ENCODE measurements at regions not wholly inside any gene's neighbourhood (a gene's known extent, or its start where the extent isn't known, plus 50 kb on each side); places are given as distances from the start of the nearest gene placed in this dataset.

- ATAC-seq (ENCODE audit: low read depth) = no peak
- intact Hi-C loops (cut with micrococcal nuclease) = no loop called here
- Histone ChIP-seq H3K9ac (ENCODE audit: low read length) (no peak overlapping the region), H4K20me1 (ENCODE audit: control insufficient read depth, insufficient read depth, low read length, poor library complexity, severe bottlenecking) (no peaks in the 10 kb centered on the region), H3K36me3 (replicated peaks in 1 of 2; ENCODE audit: control extremely low read depth in 1 of 2, control insufficient read depth in 1 of 2, extremely low read depth in 1 of 2, insufficient read depth in 2 of 2, low read length in 1 of 2) (no peaks in the 10 kb centered on the region), H2AFZ (ENCODE audit: insufficient read depth, low read depth, low read length, poor library complexity, severe bottlenecking) (no peak overlapping the region), H3K79me2 (ENCODE audit: control insufficient read depth, insufficient read depth, low read length) (no peaks in the 10 kb centered on the region), H3K27me3 (replicated peaks in 1 of 4; ENCODE audit: control extremely low read depth in 1 of 4, control insufficient read depth in 3 of 4, insufficient read depth in 4 of 4, low read length in 3 of 4) (peaks cover 0 to 35% (median 16%) of the 10 kb centered on the region in 4 experiments), H3K27ac (ENCODE audit: low read length in 2 of 2) (no peak overlapping the region), H3K4me2 (replicated peaks; ENCODE audit: low read depth, low read length, poor library complexity, severe bottlenecking) (no peak overlapping the region), H3K4me3 (ENCODE audit: control extremely low read depth in 1 of 5, extremely low read depth in 1 of 5, insufficient read depth in 1 of 5, low read depth in 2 of 5, low read length in 4 of 5) (no peak overlapping the region), H3K9me3 (ENCODE audit: control extremely low read depth in 1 of 3, control insufficient read depth in 2 of 3, insufficient read depth in 1 of 3, low read length in 2 of 3) (peaks cover 0 to 14% (median 5%) of the 10 kb centered on the region in 3 donors), H3K4me1 (ENCODE audit: control insufficient read depth in 2 of 2, insufficient read depth in 2 of 2, low read length in 2 of 2) (no peaks in the 10 kb centered on the region)
- Mint-ChIP-seq H3K4me1 (no peaks in the 10 kb centered on the region), H3K27me3 (peaks cover 63% of the 10 kb centered on the region), H3K27ac (no peak overlapping the region), H3K4me3 (no peak overlapping the region), H3K9me3 (ENCODE audit: insufficient read depth) (no peaks in the 10 kb centered on the region)
- POLR2A ChIA-PET = no interaction called here
- WGBS (ENCODE audit: insufficient coverage) = 90% methylated on average over 2 of the region's 2 CpGs
- CTCF ChIA-PET = no interaction called here
- DNase-seq = no peak
- no peak for TF ChIP-seq EZH2 (IDR thresholded peaks at IDR 0.05; ENCODE audit: borderline replicate concordance, insufficient read depth, low read depth, low read length, poor library complexity, severe bottlenecking)
- TF ChIP-seq, protein P1, sequence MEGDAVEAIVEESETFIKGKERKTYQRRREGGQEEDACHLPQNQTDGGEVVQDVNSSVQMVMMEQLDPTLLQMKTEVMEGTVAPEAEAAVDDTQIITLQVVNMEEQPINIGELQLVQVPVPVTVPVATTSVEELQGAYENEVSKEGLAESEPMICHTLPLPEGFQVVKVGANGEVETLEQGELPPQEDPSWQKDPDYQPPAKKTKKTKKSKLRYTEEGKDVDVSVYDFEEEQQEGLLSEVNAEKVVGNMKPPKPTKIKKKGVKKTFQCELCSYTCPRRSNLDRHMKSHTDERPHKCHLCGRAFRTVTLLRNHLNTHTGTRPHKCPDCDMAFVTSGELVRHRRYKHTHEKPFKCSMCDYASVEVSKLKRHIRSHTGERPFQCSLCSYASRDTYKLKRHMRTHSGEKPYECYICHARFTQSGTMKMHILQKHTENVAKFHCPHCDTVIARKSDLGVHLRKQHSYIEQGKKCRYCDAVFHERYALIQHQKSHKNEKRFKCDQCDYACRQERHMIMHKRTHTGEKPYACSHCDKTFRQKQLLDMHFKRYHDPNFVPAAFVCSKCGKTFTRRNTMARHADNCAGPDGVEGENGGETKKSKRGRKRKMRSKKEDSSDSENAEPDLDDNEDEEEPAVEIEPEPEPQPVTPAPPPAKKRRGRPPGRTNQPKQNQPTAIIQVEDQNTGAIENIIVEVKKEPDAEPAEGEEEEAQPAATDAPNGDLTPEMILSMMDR (IDR thresholded peaks at IDR 0.05) = no peak
Measured at GRCh38 chr20:37630166-37630565, 63.7 kb upstream of the CTNNBL1 start.

DNA sequence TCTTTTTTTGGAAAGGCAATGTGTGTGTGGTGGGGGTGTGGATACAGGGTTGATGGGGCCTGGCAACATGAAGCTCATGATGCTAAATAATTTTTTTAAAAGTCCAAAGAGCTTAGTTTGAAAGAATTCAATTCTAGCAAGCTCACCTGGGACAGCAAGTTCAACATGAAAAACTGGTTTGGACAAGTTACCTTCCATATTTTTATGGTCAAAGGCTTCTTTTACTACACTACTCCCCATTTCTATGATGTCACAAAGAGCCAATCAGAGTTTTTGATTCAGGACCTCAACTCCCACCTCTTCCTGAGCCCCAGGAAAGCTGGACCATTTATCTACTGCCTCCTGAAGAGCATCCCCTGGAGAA, 66.1 kb upstream of the CTNNBL1 start:
- Histone ChIP-seq H3K4me3 (ENCODE audit: control extremely low read depth in 1 of 5, extremely low read depth in 1 of 5, insufficient read depth in 1 of 5, low read depth in 2 of 5, low read length in 4 of 5) (no peak overlapping the region), H3K4me2 (replicated peaks; ENCODE audit: low read depth, low read length, poor library complexity, severe bottlenecking) (no peak overlapping the region), H3K4me1 (ENCODE audit: control insufficient read depth in 2 of 2, insufficient read depth in 2 of 2, low read length in 2 of 2) (no peaks in the 10 kb centered on the region), H3K9ac (ENCODE audit: low read length) (no peak overlapping the region), H3K27ac (ENCODE audit: low read length in 2 of 2) (no peak overlapping the region), H3K9me3 (ENCODE audit: control extremely low read depth in 1 of 3, control insufficient read depth in 2 of 3, insufficient read depth in 1 of 3, low read length in 2 of 3) (no peaks in the 10 kb centered on the region), H3K27me3 (replicated peaks in 1 of 4; ENCODE audit: control extremely low read depth in 1 of 4, control insufficient read depth in 3 of 4, insufficient read depth in 4 of 4, low read length in 3 of 4) (peaks cover 0 to 32% (median 16%) of the 10 kb centered on the region in 4 experiments), H2AFZ (ENCODE audit: insufficient read depth, low read depth, low read length, poor library complexity, severe bottlenecking) (no peak overlapping the region), H3K36me3 (replicated peaks in 1 of 2; ENCODE audit: control extremely low read depth in 1 of 2, control insufficient read depth in 1 of 2, extremely low read depth in 1 of 2, insufficient read depth in 2 of 2, low read length in 1 of 2) (no peaks in the 10 kb centered on the region), H4K20me1 (ENCODE audit: control insufficient read depth, insufficient read depth, low read length, poor library complexity, severe bottlenecking) (no peaks in the 10 kb centered on the region), H3K79me2 (ENCODE audit: control insufficient read depth, insufficient read depth, low read length) (no peaks in the 10 kb centered on the region)
- H3K4me3 Mint-ChIP-seq = no peak overlapping the region
- ChIA-PET CTCF (no interaction called here), POLR2A (no interaction called here)
- TF ChIP-seq, protein P1 (IDR thresholded peaks at IDR 0.05) = no peak
- TF ChIP-seq EZH2 (IDR thresholded peaks at IDR 0.05; ENCODE audit: borderline replicate concordance, insufficient read depth, low read depth, low read length, poor library complexity, severe bottlenecking) = no peak
- no peaks in the 10 kb centered on the region for H3K4me1 Mint-ChIP-seq
- no peak for DNase-seq
- intact Hi-C loops (cut with micrococcal nuclease) = no loop called here
- H3K27ac Mint-ChIP-seq = no peak overlapping the region
- peaks cover 58% of the 10 kb centered on the region for H3K27me3 Mint-ChIP-seq
- ATAC-seq (ENCODE audit: low read depth) = no peak
- H3K9me3 Mint-ChIP-seq (ENCODE audit: insufficient read depth) = no peaks in the 10 kb centered on the region

All from B cell (primary cell).